H9 (cell line): ENCODE measurements at regions not wholly inside any gene's neighbourhood (a gene's known extent, or its start where the extent isn't known, plus 50 kb on each side); places are given as distances from the start of the nearest gene placed in this dataset.

Source experiments
- DNase-seq: peaks from one replicate; pipeline ENCODE4 v3.0.0-alpha.2; 2017
- H2AFZ ChIP-seq: one replicate; pipeline ENCODE4 v1.6.1; 2013; ENCODE audit warnings: mild to moderate bottlenecking, low read length, control low read depth, moderate library complexity
- H2AK5ac ChIP-seq: 2 replicates; pipeline ENCODE4 v1.6.1; 2013; ENCODE audit warnings: low read length, control low read depth, mixed read lengths; ENCODE audit not compliant: insufficient read length
- H2BK120ac ChIP-seq: one replicate; pipeline ENCODE4 v1.6.1; 2013; ENCODE audit warnings: low read depth, mild to moderate bottlenecking, low read length, control low read depth, inconsistent platforms; ENCODE audit not compliant: poor library complexity, severe bottlenecking
- H2BK12ac ChIP-seq: 2 replicates; pipeline ENCODE4 v1.6.1; 2013; ENCODE audit warnings: low read length, control low read depth, mixed read lengths, low read depth; ENCODE audit not compliant: insufficient read length
- H2BK15ac ChIP-seq: 2 replicates; pipeline ENCODE4 v1.6.1; 2013; ENCODE audit warnings: low read depth, low read length, control low read depth
- H2BK20ac ChIP-seq: one replicate; pipeline ENCODE4 v1.6.1; 2013; ENCODE audit warnings: low read depth, mild to moderate bottlenecking, low read length, control low read depth, inconsistent platforms; ENCODE audit not compliant: poor library complexity, severe bottlenecking
- H2BK5ac ChIP-seq: 2 replicates; pipeline ENCODE4 v1.6.1; 2013; ENCODE audit warnings: low read length, control low read depth, mixed read lengths; ENCODE audit not compliant: insufficient read length
- H3K14ac ChIP-seq: 2 replicates; pipeline ENCODE4 v1.6.1; 2013; ENCODE audit warnings: low read length, control low read depth; ENCODE audit not compliant: insufficient read depth
- H3K18ac ChIP-seq: 2 replicates; pipeline ENCODE4 v1.6.1; 2013; ENCODE audit warnings: low read depth, mild to moderate bottlenecking, mixed read lengths, low read length, control low read depth; ENCODE audit not compliant: insufficient read length
- H3K23ac ChIP-seq: 2 replicates; pipeline ENCODE4 v1.6.1; 2013; ENCODE audit warnings: low read length, control low read depth, mixed read lengths, low read depth; ENCODE audit not compliant: insufficient read length
- H3K23me2 ChIP-seq: 2 replicates; pipeline ENCODE4 v1.6.1; 2013; ENCODE audit warnings: low read depth, mild to moderate bottlenecking, mixed read lengths, low read length, control low read depth; ENCODE audit not compliant: insufficient read length, poor library complexity, severe bottlenecking
- H3K27ac ChIP-seq: 2 replicates; pipeline ENCODE4 v1.5.1; 2013; ENCODE audit warnings: low read length, control low read depth, mixed read lengths, low read depth; ENCODE audit not compliant: insufficient read length
- H3K27me3 ChIP-seq: 2 replicates; pipeline ENCODE4 v1.6.1; 2013; ENCODE audit warnings: low read length, control low read depth, inconsistent platforms; ENCODE audit not compliant: insufficient read depth
- H3K4ac ChIP-seq: 2 replicates; pipeline ENCODE4 v1.6.1; 2013; ENCODE audit warnings: low read depth, mild to moderate bottlenecking, control low read depth, inconsistent platforms, low read length, moderate library complexity
- H3K4me1 ChIP-seq: 2 replicates; pipeline ENCODE4 v1.6.1; 2013; ENCODE audit warnings: low read length, control low read depth, inconsistent platforms; ENCODE audit not compliant: insufficient read depth
- H3K4me2 ChIP-seq: 2 replicates; pipeline ENCODE4 v1.6.1; 2013; ENCODE audit warnings: low read length, control low read depth, mixed read lengths; ENCODE audit not compliant: insufficient read length, insufficient read depth
- H3K56ac ChIP-seq: 2 replicates; pipeline ENCODE4 v1.6.1; 2013; ENCODE audit warnings: low read depth, mild to moderate bottlenecking, mixed read lengths, low read length, control low read depth; ENCODE audit not compliant: insufficient read length
- H3K79me1 ChIP-seq: 2 replicates; pipeline ENCODE4 v1.6.1; 2013; ENCODE audit warnings: low read depth, mild to moderate bottlenecking, moderate library complexity, low read length, control low read depth, inconsistent platforms; ENCODE audit not compliant: insufficient read depth, poor library complexity, severe bottlenecking
- H3K79me2 ChIP-seq: 2 replicates; pipeline ENCODE4 v1.6.1; 2013; ENCODE audit warnings: low read length, control low read depth, inconsistent platforms; ENCODE audit not compliant: insufficient read depth
- H3K9ac ChIP-seq: 2 replicates; pipeline ENCODE4 v1.6.1; 2013; ENCODE audit warnings: low read length, control low read depth, mixed read lengths; ENCODE audit not compliant: insufficient read length; ENCODE audit errors: extremely low read depth
- H3K9me3 ChIP-seq: one replicate; pipeline ENCODE4 v1.6.1; 2013; ENCODE audit warnings: low read depth, low read length, inconsistent platforms; ENCODE audit not compliant: control insufficient read depth
- H3T11ph ChIP-seq: one replicate; pipeline ENCODE4 v1.6.1; 2013; ENCODE audit warnings: mild to moderate bottlenecking, low read length, control low read depth, inconsistent platforms
- H4K20me1 ChIP-seq: one replicate; pipeline ENCODE4 v1.6.1; 2013; ENCODE audit not compliant: control insufficient read depth, insufficient read length, insufficient read depth
- H4K5ac ChIP-seq: 2 replicates; pipeline ENCODE4 v1.6.1; 2013; ENCODE audit warnings: low read depth, mild to moderate bottlenecking, mixed read lengths, low read length, control low read depth; ENCODE audit not compliant: insufficient read length
- H4K8ac ChIP-seq: replicated peaks from 2 replicates; pipeline ENCODE4 v1.6.1; 2013; ENCODE audit warnings: low read length, control low read depth, mixed read lengths, low read depth; ENCODE audit not compliant: insufficient read length
- H4K91ac ChIP-seq: 2 replicates; pipeline ENCODE4 v1.6.1; 2013; ENCODE audit warnings: low read depth, mild to moderate bottlenecking, moderate library complexity, mixed read lengths, low read length, control low read depth; ENCODE audit not compliant: insufficient read length
- H3K27ac Mint-ChIP-seq, 3 experiments: 2 replicates in 2 of 3; 3 replicates in 1 of 3; pipeline ENCODE4 v1.8.0; 2020 to 2021; ENCODE audit warnings: mixed read lengths in 3 of 3, mild to moderate bottlenecking in 1 of 3, moderate library complexity in 1 of 3
- H3K27me3 Mint-ChIP-seq: 2 replicates; pipeline ENCODE4 v1.8.0; 2021; ENCODE audit warnings: low read depth, mild to moderate bottlenecking, moderate library complexity, mixed read lengths
- H3K36me3 Mint-ChIP-seq, 3 experiments: 2 replicates in 2 of 3; 3 replicates in 1 of 3; pipeline ENCODE4 v1.8.0; 2020 to 2021; ENCODE audit warnings: low read depth in 3 of 3, mixed read lengths in 3 of 3; ENCODE audit not compliant: insufficient read depth in 1 of 3
- H3K4me1 Mint-ChIP-seq, 2 experiments: 2 replicates each; pipeline ENCODE4 v1.8.0; 2020; ENCODE audit warnings: mixed read lengths in 2 of 2
- H3K4me3 Mint-ChIP-seq, 2 experiments: 2 replicates in 1 of 2; 3 replicates in 1 of 2; pipeline ENCODE4 v1.8.0; 2020 to 2021; ENCODE audit warnings: mild to moderate bottlenecking in 2 of 2, mixed read lengths in 2 of 2, moderate library complexity in 1 of 2
- H3K9me3 Mint-ChIP-seq, 2 experiments: 2 replicates in 1 of 2; 3 replicates in 1 of 2; pipeline ENCODE4 v1.8.0; 2020; ENCODE audit warnings: mild to moderate bottlenecking in 2 of 2, mixed read lengths in 2 of 2, moderate library complexity in 1 of 2
- WGBS: extraction: QIAGEN DNeasy Blood & Tissue Kit; methylation state at CpG from one replicate; pipeline ENCODE4 v1.1.7; 2013; ENCODE audit warnings: missing lambda C conversion rate, low lambda C conversion rate, mixed read lengths; ENCODE audit not compliant: insufficient read length; ENCODE audit errors: extremely low coverage; 5-methylcytosine and 5-hydroxymethylcytosine counted together
- TF ChIP-seq, protein P1 (sequence below): fragments of 200-600 bp; sonication (generic); conservative IDR thresholded peaks from 3 replicates; pipeline ENCODE4 v1.8.0; 2021; ENCODE audit warnings: antibody characterized with exemption, mild to moderate bottlenecking

GRCh38 chr9:107065549-107065948 is 202.6 kb downstream of the ZNF462 start:
- H2BK12ac ChIP-seq, result no peak overlapping the region
- H3K4me1 ChIP-seq, result no peaks in the 10 kb centered on the region; the same call in 1 of the 2 replicates
- H3K4me2 ChIP-seq, result no peak overlapping the region
- H3K4ac ChIP-seq, result no peak overlapping the region
- WGBS, result no CpG with 5 or more reads among the region's 2 CpGs
- H2BK20ac ChIP-seq, result no peak overlapping the region
- no peak overlapping the region for H3K56ac ChIP-seq
- H3K4me1 Mint-ChIP-seq, result peaks cover 3 to 4% of the 10 kb centered on the region in 2 experiments
- no peak overlapping the region for H2AFZ ChIP-seq
- H3K27me3 Mint-ChIP-seq, result no peaks in the 10 kb centered on the region
- H4K5ac ChIP-seq, result no peak overlapping the region
- H2BK15ac ChIP-seq, result no peak overlapping the region
- no peak overlapping the region for H3K23ac ChIP-seq
- H3K14ac ChIP-seq, result no peak overlapping the region
- H3K27ac Mint-ChIP-seq, result no peak overlapping the region; a peak in 1 of 7 replicates
- H3K79me2 ChIP-seq, result no peaks in the 10 kb centered on the region
- H3K9ac ChIP-seq, result no peak overlapping the region
- H4K91ac ChIP-seq, result no peak overlapping the region
- no peak overlapping the region for H3K4me3 Mint-ChIP-seq
- TF ChIP-seq, protein P1, sequence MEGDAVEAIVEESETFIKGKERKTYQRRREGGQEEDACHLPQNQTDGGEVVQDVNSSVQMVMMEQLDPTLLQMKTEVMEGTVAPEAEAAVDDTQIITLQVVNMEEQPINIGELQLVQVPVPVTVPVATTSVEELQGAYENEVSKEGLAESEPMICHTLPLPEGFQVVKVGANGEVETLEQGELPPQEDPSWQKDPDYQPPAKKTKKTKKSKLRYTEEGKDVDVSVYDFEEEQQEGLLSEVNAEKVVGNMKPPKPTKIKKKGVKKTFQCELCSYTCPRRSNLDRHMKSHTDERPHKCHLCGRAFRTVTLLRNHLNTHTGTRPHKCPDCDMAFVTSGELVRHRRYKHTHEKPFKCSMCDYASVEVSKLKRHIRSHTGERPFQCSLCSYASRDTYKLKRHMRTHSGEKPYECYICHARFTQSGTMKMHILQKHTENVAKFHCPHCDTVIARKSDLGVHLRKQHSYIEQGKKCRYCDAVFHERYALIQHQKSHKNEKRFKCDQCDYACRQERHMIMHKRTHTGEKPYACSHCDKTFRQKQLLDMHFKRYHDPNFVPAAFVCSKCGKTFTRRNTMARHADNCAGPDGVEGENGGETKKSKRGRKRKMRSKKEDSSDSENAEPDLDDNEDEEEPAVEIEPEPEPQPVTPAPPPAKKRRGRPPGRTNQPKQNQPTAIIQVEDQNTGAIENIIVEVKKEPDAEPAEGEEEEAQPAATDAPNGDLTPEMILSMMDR, result no peak
- no peak for DNase-seq
- H2BK120ac ChIP-seq, result no peak overlapping the region
- no peaks in the 10 kb centered on the region for H3K9me3 ChIP-seq
- H2BK5ac ChIP-seq, result no peak overlapping the region
- H2AK5ac ChIP-seq, result no peak overlapping the region
- H3K9me3 Mint-ChIP-seq, result no peaks in the 10 kb centered on the region
- peaks cover 0 to 1% (median 0%) of the 10 kb centered on the region in 3 experiments; a peak in 1 of 7 replicates for H3K36me3 Mint-ChIP-seq
- no peak overlapping the region for H3K18ac ChIP-seq
- no peak overlapping the region for H4K8ac ChIP-seq
- H4K20me1 ChIP-seq, result no peaks in the 10 kb centered on the region
- H3K23me2 ChIP-seq, result no peaks in the 10 kb centered on the region
- H3K79me1 ChIP-seq, result no peaks in the 10 kb centered on the region
- no peaks in the 10 kb centered on the region for H3K27me3 ChIP-seq
- no peak overlapping the region for H3K27ac ChIP-seq
- no peak overlapping the region for H3T11ph ChIP-seq
